ENCODE measurements at regions not wholly inside any gene's neighbourhood (a gene's known extent, or its start where the extent isn't known, plus 50 kb on each side); places are given as distances from the start of the nearest gene placed in this dataset.
"Not testable (repeated sequence)": the region's sequence is repeated elsewhere in the genome, so short reads cannot be mapped to it uniquely, and the experiment has no call there.

GRCh38 chr10:10712155-10712704 lies 305.4 kb upstream of the CELF2 start:
- DNase-seq (ENCODE audit: low read depth) = no peak

- no peak for DNase-seq (ENCODE audit: low read depth)
These were observed 303.3 kb upstream of the CELF2 start for GRCh38 chr10:10714327-10714726.

DNA sequence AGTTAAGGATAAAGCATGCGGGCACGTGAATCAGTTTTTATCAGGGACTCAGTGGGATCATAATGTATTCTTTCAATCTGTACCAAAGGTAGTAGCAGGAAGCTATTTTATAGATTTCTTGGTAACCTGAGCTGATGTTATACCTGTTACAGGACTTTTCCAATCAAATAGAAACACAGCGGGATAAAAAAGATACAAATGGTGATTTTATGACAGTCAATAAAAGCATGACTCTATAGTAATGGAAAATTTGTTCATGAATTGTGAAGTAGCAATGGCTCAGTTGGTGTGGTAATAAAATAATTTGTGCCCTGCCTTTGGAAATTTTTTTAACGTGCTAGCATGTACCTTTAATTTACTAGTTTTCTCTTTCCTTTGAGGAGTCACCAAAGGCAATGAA lies 300.7 kb upstream of the CELF2 start:
- no peak for DNase-seq (ENCODE audit: low read depth)

DNA sequence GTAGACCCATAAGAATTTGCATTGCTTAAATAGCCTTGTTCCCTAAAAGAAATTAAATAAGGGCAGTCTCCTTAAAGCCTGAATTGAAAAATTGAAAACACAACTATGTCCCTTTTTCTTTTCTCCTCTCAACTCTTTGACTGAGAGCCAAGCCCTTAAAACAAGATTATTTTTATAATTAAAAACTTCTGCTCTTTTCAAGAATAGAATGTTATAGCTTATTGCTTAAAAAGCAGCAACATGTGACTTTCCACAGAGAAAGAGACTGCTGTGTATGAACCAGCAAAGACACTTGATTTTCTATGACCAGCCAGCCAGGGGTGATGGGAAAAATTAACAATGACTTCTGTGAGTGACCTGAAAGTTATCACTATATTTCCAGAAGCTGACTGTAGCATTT lies 295.2 kb upstream of the CELF2 start:
- DNase-seq (ENCODE audit: low read depth) = no peak

GRCh38 chr10:10725196-10725595 lies 292.5 kb upstream of the CELF2 start:
- DNase-seq (ENCODE audit: low read depth) = no peak

GRCh38 chr10:10726101-10726500 lies 291.6 kb upstream of the CELF2 start:
- DNase-seq (ENCODE audit: low read depth) = no peak

GRCh38 chr10:10727411-10727810 lies 290.3 kb upstream of the CELF2 start:
- DNase-seq (ENCODE audit: low read depth) = not testable (repeated sequence)

DNA sequence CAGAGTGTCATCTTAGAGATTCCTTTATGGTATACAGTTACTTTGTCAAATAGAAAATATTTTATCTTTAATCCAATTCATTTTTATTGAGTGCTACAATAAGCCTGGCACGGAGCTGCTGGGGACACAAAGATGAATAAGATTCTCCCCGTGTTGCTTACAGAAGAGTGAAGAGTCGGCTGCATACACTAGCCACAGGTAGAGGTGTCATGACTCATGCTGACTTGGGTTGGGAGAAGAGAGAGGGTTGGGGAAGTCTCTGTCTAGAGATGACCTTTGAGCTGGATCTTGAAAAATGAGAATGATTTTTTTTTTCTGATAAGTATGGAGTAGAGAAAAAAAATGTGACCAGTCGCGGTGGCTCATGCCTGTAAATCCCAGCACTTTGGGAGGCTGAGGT lies 289.9 kb upstream of the CELF2 start:
- DNase-seq (ENCODE audit: low read depth) = no peak

DNA sequence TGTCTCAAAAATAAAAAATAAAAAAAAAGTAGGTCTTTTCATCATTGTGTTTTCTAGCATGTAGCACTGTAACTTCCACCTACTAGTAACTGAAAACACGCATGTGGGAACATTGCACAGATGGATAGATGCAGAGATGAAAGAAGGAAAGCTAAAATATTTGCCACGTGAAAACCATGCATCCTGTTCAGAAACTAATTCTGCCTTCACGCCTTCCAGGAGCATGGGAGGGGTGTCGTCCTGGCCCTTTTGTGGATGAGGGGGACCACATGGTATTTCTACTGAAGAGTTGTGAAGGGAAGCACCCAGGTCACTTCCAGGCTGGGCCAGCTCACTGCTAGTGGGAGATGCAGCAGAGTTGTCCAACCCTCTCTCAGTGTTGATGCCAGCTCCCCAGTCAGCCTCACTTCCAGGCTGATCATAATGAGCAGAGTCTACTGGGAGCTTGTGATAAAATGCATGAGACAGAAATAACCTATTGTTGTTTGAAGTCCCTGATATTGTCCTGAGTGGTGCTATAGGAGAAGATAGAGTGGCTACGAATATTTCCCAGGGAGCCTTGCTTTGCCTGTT lies 287.1 kb upstream of the CELF2 start:
- DNase-seq (ENCODE audit: low read depth) = no peak

DNA sequence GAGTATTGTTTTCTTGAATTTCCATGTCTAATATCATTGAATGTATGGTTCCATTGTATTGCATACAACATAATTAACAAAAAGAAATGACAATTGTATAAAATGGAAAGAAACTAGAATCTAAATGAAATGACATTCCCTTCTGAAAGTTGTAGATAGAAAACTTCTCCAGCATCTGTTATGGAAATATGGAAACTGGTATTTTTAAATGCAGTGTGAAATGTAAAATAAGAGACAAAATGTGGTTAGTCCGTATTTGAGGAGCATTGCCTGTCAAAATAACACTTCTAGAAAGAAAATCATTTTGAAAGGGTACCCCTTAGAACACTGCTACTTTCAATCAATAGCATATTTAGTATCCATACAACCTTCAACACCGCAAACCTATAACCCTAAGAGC lies 286.3 kb upstream of the CELF2 start:
- no peak for DNase-seq (ENCODE audit: low read depth)

GRCh38 chr10:10734356-10735064 lies 283.2 kb upstream of the CELF2 start:
- DNase-seq (ENCODE audit: low read depth) = no peak

DNA sequence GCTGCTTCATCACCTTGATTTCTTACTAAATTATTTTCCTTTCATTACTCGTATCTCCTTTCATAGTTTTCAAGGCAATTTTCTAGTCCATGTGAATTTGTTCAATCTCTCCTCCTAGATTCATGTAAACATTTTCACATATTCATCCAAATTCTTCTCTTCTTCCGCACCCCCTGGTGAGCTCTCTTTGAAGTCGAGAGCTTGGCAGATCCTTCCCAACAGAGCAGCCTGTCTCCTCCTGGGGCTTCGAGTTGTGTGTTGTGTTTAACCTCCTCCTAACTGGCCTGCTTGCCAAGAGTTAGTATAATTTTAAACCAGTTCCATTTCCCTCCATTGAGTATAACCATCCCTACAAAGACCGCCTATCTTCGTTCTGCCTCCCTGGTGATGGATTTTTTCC lies 272.4 kb upstream of the CELF2 start:
- no peak for DNase-seq (ENCODE audit: low read depth)

GRCh38 chr10:10755490-10755889 lies 262.2 kb upstream of the CELF2 start:
- DNase-seq (ENCODE audit: low read depth) = no peak

GRCh38 chr10:10758306-10758705 lies 259.4 kb upstream of the CELF2 start:
- no peak for DNase-seq (ENCODE audit: low read depth)

DNA sequence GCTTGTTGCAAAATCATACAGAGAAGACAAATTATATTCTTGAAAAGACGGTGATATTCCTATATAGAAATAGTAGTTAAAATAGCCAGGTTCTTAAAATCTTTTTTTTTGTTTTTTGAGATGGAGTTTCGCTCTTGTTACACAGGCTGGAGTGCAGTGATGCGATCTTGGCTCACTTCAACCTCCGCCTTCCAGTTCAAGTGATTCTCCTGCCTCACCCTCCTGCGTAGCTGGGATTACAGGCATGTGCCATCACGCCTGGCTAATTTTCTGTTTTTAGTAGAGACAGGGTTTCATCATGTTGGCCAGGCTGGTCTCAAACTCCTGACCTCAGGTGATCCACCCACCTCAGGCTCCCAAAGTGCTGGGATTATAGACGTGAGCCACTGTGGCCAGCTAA lies 257.9 kb upstream of the CELF2 start:
- DNase-seq (ENCODE audit: low read depth) = not testable (repeated sequence)

- no peak for DNase-seq (ENCODE audit: low read depth)
These were observed 252.7 kb upstream of the CELF2 start for GRCh38 chr10:10765017-10765416.

- no peak for DNase-seq (ENCODE audit: low read depth)
These were observed 245.3 kb upstream of the CELF2 start for GRCh38 chr10:10772411-10772810.

GRCh38 chr10:10772874-10773508 lies 244.7 kb upstream of the CELF2 start:
- DNase-seq (ENCODE audit: low read depth) = no peak

DNA sequence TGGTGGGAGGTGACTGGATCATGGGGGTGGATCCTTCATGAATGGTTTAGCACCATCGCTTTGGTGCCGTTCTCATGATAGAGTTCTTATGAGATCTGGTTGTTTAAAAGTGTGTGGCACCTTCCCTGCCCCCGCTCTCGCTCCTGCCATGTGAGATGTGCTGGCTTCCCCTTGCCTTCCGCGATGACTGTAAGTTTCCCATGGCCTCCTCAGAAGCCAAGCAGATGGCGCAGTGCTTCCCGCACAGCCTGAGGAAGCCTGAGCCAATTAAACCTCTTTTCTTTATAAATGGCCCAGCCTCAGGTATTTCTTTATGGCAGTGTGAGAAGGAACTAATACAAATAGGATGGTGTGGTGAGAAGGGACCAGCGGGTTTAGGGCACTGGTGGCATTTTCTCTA lies 243.3 kb upstream of the CELF2 start:
- no peak for DNase-seq (ENCODE audit: low read depth)

DNA sequence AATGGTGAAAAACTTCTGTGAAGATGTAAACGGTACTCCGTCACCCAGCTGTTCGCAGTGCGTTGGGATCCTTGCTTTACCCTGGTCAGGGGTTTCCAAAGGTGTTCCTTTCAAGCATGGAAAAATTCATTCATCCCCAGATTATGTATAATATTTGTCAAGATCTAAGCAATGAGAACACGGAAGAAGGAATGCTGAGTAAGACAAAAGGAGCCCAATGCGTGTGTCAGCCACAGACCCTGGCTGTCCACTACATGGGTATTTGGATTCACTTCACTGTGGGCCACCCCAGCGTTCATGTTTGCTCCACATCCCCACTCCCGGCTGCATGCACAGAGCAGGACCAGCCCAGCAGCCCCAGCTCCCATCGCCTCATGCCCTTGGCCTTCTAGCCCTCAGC lies 241.3 kb upstream of the CELF2 start:
- no peak for DNase-seq (ENCODE audit: low read depth)

GRCh38 chr10:10777279-10777678 lies 240.4 kb upstream of the CELF2 start:
- DNase-seq (ENCODE audit: low read depth) = no peak

DNA sequence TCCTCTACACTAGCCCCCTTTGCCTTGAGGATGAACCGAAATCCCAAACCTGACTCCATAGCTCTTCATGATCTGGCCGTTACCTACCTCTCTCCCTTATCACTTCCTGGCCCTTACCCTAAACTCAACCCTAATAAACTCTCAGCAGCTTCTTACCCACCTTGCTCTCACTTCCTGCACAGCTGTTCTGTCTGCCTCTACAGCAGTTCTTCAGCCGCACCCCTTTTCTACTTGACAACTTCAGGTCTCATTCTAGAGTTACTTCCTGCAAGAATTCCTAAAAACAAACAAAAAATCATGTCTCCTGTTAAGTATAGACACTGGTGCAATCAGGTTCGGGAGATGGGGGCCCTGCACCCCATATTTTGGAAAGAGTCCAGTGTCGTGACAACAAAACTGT lies 239.9 kb upstream of the CELF2 start:
- DNase-seq (ENCODE audit: low read depth) = no peak

GRCh38 chr10:10778959-10779358 lies 238.7 kb upstream of the CELF2 start:
- DNase-seq (ENCODE audit: low read depth) = no peak

All from stimulated activated CD8-positive, alpha-beta memory T cell treated with anti-CD3 and anti-CD28 coated beads, Interleukin-15, amount 100 ng/mL, for 24 hours (primary cell).